GM12891 (cell line): ENCODE measurements at regions not wholly inside any gene's neighbourhood (a gene's known extent, or its start where the extent isn't known, plus 50 kb on each side); places are given as distances from the start of the nearest gene placed in this dataset.

Experiments used
- PAX5 ChIP-seq: IDR thresholded peaks from 2 replicates; pipeline ENCODE4 v1.6.1; 2011; ENCODE audit warnings: low read length, moderate library complexity, mild to moderate bottlenecking; ENCODE audit not compliant: insufficient read depth, severe bottlenecking
- POLR2A ChIP-seq: IDR thresholded peaks from 2 replicates; pipeline ENCODE4 v1.6.1; 2011; ENCODE audit warnings: low read depth, low read length, control low read depth
- POLR2AphosphoS5 ChIP-seq: IDR thresholded peaks from 2 replicates; pipeline ENCODE4 v1.6.1; 2011; ENCODE audit warnings: low read depth, low read length, control low read depth
- POU2F2 ChIP-seq: IDR thresholded peaks from 2 replicates; pipeline ENCODE4 v1.6.1; 2011; ENCODE audit warnings: low read depth, mild to moderate bottlenecking, control low read depth, low read length, moderate library complexity
- SPI1 ChIP-seq: IDR thresholded peaks from 2 replicates; pipeline ENCODE4 v1.6.1; 2011; ENCODE audit warnings: low read depth, low read length, control low read depth
- TAF1 ChIP-seq: IDR thresholded peaks from 2 replicates; pipeline ENCODE4 v1.6.1; 2011; ENCODE audit warnings: low read depth, low read length, control low read depth

- TF ChIP-seq POLR2AphosphoS5, result no peak
- no peak for TF ChIP-seq POLR2A
- TF ChIP-seq SPI1, result no peak
- TF ChIP-seq TAF1, result no peak
- no peak for TF ChIP-seq POU2F2
- TF ChIP-seq PAX5, result no peak
Observed at GRCh38 chr4:55727746-55728145, 91.6 kb upstream of the NMU start.
